ENCODE measurements at regions not wholly inside any gene's neighbourhood (a gene's known extent, or its start where the extent isn't known, plus 50 kb on each side); places are given as distances from the start of the nearest gene placed in this dataset.

- no peak for DNase-seq
Measured at GRCh38 chr6:147141711-147142308, 62.4 kb upstream of the STXBP5 start.

- no peak for DNase-seq
Measured at GRCh38 chr6:147142684-147143245, 61.5 kb upstream of the STXBP5 start.

GRCh38 chr6:147149092-147149491 lies 55.1 kb upstream of the STXBP5 start:
- no peak for DNase-seq

GRCh38 chr6:147149826-147150225 lies 54.4 kb upstream of the STXBP5 start:
- DNase-seq: no peak

- no peak for DNase-seq
Measured at GRCh38 chr6:147150293-147150692, 53.9 kb upstream of the STXBP5 start.

Measured in right forelimb (tissue), 1 donor.